HL-60 (cell line): ENCODE measurements at regions not wholly inside any gene's neighbourhood (a gene's known extent, or its start where the extent isn't known, plus 50 kb on each side); places are given as distances from the start of the nearest gene placed in this dataset.

Source experiments
- DNase-seq, 2 experiments: peaks; one replicate each; pipeline ENCODE4 v3.0.0-alpha.2; 2010 to 2020; ENCODE audit warnings: low read depth in 1 of 2, low spot score in 1 of 2
- H3K27ac ChIP-seq: fragments of 250-450 bp; sonication (Bioruptor Pico); replicated peaks from 2 replicates; pipeline ENCODE4 v1.5.1; 2020; ENCODE audit warnings: mild to moderate bottlenecking, moderate library complexity
- H3K27me3 ChIP-seq: fragments of 250-450 bp; sonication (Bioruptor Pico); 2 replicates; pipeline ENCODE4 v1.5.1; 2021; ENCODE audit warnings: mild to moderate bottlenecking, moderate library complexity; ENCODE audit not compliant: insufficient read depth, poor library complexity, severe bottlenecking
- H3K4me3 ChIP-seq: replicated peaks from 2 replicates; pipeline ENCODE4 v1.5.1; 2011; ENCODE audit warnings: mild to moderate bottlenecking, control low read depth, low read length; ENCODE audit not compliant: insufficient read depth
- CTCF ChIP-seq: IDR thresholded peaks from one replicate; pipeline ENCODE4 v1.5.1; 2011; ENCODE audit warnings: low read length, control low read depth, inconsistent platforms; ENCODE audit not compliant: insufficient read depth
- GABPA ChIP-seq: IDR thresholded peaks from 2 replicates; pipeline ENCODE4 v1.6.1; 2012; ENCODE audit warnings: low read depth
- POLR2AphosphoS5 ChIP-seq: IDR thresholded peaks from 2 replicates; pipeline ENCODE4 v1.6.1; 2012; ENCODE audit warnings: low read depth
- REST ChIP-seq: IDR thresholded peaks from 2 replicates; pipeline ENCODE4 v1.6.1; 2012; ENCODE audit warnings: low read depth; ENCODE audit not compliant: insufficient replicate concordance
- SPI1 ChIP-seq: IDR thresholded peaks from 2 replicates; pipeline ENCODE4 v1.6.1; 2012; ENCODE audit warnings: low read depth, mild to moderate bottlenecking, borderline replicate concordance

- no peak overlapping the region for H3K4me3 ChIP-seq
- no peak overlapping the region for H3K27ac ChIP-seq
- DNase-seq = no peak
- TF ChIP-seq POLR2AphosphoS5 = no peak
- TF ChIP-seq CTCF = no peak
- TF ChIP-seq SPI1 = no peak
- no peak for TF ChIP-seq REST
- no peak for TF ChIP-seq GABPA
- H3K27me3 ChIP-seq = peaks cover 3% of the 10 kb centered on the region
These were observed 127.7 kb downstream of the DIRAS2 start for GRCh38 chr9:90514877-90515276.

GRCh38 chr9:90515510-90515909 lies 127.1 kb downstream of the DIRAS2 start:
- DNase-seq = peak in 1 of 2 experiments; percentile 5
- Histone ChIP-seq H3K27ac (no peak overlapping the region), H3K27me3 (peaks cover 3% of the 10 kb centered on the region), H3K4me3 (no peak overlapping the region)
- TF ChIP-seq SPI1 (peak; percentile 42; the same call in 1 of the 2 replicates), CTCF (no peak), GABPA (no peak), REST (no peak), POLR2AphosphoS5 (no peak)

GRCh38 chr9:90517103-90517502 lies 125.5 kb downstream of the DIRAS2 start:
- no peak for DNase-seq
- Histone ChIP-seq H3K27me3 (peaks cover 3% of the 10 kb centered on the region), H3K4me3 (no peak overlapping the region), H3K27ac (no peak overlapping the region)
- TF ChIP-seq GABPA (no peak), SPI1 (no peak), POLR2AphosphoS5 (no peak), REST (no peak), CTCF (no peak)
